ENCODE measurements at regions not wholly inside any gene's neighbourhood (a gene's known extent, or its start where the extent isn't known, plus 50 kb on each side); places are given as distances from the start of the nearest gene placed in this dataset.

DNA sequence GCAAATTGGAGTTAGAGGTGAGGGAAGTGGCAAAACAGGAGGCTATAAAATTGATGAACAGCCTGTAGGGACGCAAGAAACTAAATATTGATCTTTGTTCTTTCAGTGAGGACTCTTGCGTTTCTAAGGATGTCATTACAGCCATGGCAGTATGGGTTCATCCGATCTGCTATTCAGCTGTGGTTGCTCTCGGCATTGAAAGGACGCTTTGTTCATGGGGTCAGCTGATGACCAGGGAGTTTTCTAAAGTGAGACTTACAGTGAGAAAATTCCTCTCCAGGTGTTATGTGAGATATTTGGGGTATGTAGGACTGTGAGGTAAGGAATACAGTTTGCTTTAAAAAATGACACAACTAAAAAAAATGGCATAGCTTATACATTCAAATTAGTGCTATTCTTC is 52.7 kb upstream of the PELI1 start:
- no peak for DNase-seq (ENCODE audit: low read depth, low spot score)

- DNase-seq (ENCODE audit: low read depth, low spot score), result no peak
Measured at GRCh38 chr2:64201151-64201550, 56.9 kb upstream of the PELI1 start.

GRCh38 chr2:64202206-64202845 is 58.1 kb upstream of the PELI1 start:
- no peak for DNase-seq (ENCODE audit: low read depth, low spot score)

DNA sequence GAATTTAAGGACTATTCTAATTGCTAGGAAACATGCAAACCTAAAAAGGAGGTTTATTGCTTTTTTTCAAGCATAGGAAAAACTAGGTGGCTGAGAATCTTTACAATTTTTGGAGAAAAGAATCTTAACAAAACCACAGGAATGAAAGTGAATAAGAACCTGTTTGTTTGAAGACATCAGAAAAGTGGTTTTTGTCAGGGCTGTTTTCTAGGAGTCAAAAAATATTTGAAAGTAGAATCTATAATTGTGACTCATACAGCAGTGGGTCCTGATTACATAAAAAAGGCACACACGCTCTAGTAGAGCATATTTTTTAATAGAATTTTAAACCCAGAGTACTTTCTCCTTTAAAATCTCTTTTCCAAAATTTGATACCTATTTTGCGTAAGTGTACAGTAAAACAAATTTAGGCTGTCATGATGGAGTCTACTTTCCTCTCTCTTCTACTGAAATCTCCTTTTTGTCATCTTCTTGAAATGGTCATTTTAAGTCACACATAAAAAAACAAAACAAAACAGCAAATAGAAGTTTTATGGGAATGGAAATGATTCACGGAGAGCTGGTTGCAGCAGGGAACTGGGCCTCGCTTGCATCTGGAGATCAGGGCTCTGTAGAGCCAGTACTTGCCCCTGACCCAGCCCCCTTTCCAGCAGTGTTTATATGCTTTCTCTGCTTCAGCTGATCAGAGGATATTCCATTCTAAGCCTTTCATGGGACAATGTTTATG is 59.1 kb upstream of the PELI1 start:
- no peak for DNase-seq (ENCODE audit: low read depth, low spot score)

GRCh38 chr2:64203858-64204632 is 59.8 kb upstream of the PELI1 start:
- DNase-seq (ENCODE audit: low read depth, low spot score), result peak; percentile 5

DNA sequence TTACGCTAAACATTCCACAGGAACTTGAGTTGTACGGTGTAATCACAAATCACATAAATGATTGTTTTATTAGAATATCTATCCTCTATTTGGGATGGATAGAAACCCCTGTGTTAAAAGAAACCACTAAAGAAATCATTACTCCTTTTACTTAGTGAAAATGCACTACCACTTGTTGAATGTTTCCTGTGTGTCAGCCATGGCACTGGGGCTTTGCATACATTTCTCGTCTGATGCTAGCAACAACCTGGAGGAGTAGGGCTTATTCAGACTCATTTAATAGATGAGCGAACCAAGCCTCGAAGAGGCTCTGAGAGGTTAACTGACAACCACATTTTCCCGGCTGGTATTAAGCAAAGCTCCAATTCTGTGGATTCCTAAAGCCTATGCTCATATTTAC is 60.5 kb upstream of the PELI1 start:
- DNase-seq (ENCODE audit: low read depth, low spot score), result no peak

DNA sequence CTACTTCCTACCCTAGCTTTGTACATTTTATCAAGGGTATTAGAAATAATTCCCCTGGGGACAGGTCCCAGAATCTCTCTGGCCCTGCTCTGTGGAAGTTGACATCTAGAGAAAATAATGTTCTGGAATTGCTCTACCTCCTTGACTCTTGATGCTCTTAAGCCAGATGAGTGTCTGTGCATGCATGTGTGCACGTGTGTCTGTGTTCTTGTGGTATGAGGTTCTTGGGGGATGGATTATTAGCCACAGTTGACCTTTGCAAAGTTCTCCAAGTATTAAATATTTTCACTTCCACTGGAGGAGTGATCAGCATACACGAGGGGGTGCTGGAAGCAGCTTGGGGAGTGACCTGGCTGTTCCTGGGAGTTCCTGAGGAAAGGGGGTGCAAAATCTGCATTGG is 61.2 kb upstream of the PELI1 start:
- DNase-seq (ENCODE audit: low read depth, low spot score), result no peak

- DNase-seq (ENCODE audit: low read depth, low spot score), result no peak
Measured at GRCh38 chr2:64207573-64207972, 63.4 kb upstream of the PELI1 start.

DNA sequence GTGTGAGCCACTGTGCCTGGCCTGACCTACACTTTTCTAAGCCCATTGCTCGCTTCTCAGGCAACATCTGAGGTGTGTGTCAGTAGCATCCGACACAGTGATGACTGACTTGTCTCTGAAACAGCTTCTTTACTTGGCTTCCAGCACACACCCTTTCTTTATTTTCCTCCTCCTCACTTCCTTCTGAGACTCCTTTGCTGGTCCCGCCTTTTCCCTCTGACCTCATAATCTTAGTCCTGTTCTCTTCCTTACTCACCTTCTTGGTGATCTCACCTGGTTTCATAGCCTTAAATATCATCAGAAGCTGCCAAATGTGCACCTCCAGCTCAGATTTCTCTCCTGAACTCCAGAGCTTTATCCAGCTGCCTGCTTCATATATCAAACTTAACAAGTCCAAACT is 66.6 kb upstream of the PELI1 start:
- DNase-seq (ENCODE audit: low read depth, low spot score), result no peak

GRCh38 chr2:64211276-64211921 is 67.2 kb upstream of the PELI1 start:
- no peak for DNase-seq (ENCODE audit: low read depth, low spot score)

DNA sequence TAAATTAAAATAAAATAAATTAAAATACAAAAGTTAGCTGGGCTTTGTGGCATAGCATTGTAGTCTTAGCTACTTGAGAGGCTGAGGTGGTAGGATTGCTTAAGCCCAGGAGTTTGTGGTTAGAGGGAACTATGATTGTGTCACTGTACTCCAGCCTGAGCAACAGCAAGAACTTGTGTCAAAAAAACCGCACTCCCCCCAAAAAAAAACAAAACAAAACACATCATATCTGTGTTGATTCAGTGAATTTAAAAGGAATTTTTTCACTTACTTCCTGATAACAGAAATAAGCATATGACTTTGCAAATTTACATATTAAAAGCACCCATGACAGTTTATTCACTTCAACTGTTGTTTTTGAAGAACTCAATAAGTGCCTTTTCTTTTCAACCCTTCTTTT is 68.1 kb upstream of the PELI1 start:
- no peak for DNase-seq (ENCODE audit: low read depth, low spot score)

- DNase-seq (ENCODE audit: low read depth, low spot score), result no peak
Measured at GRCh38 chr2:64212801-64213321, 68.6 kb upstream of the PELI1 start.

DNA sequence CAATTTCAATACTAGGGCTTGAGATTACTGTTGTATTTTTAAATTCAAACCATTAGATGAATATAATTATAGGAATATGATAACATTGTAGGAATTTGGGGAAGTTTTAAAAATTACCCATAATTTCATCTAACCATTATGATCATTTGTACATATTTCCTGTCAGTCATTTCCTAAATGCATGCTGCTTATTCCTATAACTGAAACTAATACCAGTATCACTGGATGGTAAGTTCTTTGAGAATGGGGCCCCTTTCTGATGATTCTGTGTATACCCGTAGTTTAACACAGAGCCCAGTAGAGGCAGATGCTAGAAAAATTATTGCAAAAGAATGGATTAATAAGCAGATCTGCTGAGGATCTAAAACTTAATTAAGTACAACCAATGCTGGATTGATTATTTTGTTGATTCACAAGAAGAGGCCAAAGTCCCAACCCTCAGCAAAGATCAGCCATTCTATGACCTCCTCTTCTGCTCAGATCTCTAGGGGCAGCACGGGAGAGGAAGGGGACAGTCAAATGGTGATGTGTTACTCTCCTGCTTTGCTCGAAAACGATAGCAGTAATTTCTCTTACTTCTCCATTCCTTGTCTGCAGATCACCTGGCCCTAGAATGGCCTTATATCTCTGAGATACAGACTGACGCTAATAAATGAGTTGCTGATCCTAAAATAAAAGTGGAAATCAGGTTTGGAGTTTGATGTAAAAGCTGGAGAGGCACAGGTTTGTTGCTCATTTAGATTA is 69.5 kb upstream of the PELI1 start:
- DNase-seq (ENCODE audit: low read depth, low spot score), result no peak

- DNase-seq (ENCODE audit: low read depth, low spot score), result no peak
Measured at GRCh38 chr2:64214281-64215115, 70.3 kb upstream of the PELI1 start.

DNA sequence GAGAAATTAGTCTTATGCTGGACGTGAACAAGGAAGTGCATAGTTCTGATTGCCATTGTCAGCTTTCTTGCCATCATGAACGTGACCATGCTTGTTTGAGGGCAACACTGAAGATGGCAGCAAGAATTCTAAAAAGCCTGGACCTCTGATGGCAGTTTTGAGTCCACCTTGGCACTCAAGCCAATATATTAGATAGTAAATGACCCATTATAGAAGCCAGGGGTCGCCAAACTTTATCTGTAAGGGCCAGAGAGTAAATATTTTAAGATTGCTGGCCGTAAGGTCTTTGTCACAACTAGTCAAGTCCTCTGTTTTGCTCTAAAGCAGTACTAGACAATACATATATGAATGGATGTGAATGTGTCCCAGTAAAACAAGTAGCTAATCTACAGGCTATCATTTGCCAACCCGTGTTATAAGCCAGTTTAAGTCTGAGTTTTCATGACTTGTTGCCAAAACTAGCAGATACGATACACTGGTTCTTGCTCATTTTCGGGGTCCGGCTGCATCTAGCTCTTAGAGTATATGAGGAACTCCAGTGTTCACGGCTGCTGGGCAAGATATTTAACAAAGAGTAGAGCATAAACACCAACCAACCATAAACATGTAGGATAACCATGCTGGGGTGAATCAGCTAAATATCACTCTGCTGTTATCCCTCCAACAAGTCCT is 73.1 kb upstream of the PELI1 start:
- DNase-seq (ENCODE audit: low read depth, low spot score), result no peak

- no peak for DNase-seq (ENCODE audit: low read depth, low spot score)
Measured at GRCh38 chr2:64218137-64218802, 74.0 kb upstream of the PELI1 start.

DNA sequence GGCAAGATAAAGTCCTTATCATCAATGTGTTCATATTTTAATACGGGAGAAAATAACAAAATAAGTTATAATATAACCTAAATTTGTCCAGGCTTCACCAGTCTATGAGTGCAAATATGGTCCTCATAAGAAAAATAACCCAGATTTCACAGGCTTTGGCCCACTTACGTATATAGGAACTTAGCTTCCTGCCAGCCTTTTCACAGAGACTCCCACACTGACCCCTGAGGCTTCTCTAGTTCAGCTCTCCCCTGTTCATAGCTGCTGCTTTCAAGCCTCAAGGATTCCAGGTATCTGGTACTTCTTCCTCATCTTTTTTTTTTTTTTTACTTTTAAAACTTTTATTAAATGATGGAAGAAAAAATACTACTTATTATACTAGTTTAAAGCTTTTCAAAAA is 74.9 kb upstream of the PELI1 start:
- no peak for DNase-seq (ENCODE audit: low read depth, low spot score)

GRCh38 chr2:64220265-64220664 is 76.0 kb upstream of the PELI1 start:
- no peak for DNase-seq (ENCODE audit: low read depth, low spot score)

All from pulmonary artery endothelial cell (primary cell).